ENCODE measurements at regions not wholly inside any gene's neighbourhood (a gene's known extent, or its start where the extent isn't known, plus 50 kb on each side); places are given as distances from the start of the nearest gene placed in this dataset.
"Not testable (repeated sequence)": the region's sequence is repeated elsewhere in the genome, so short reads cannot be mapped to it uniquely, and the experiment has no call there.

- DNase-seq, result no peak
Observed at GRCh38 chr5:62198421-62198820, 107.6 kb upstream of the KIF2A start.

GRCh38 chr5:62199792-62200716 lies 106.0 kb upstream of the KIF2A start:
- no peak for DNase-seq

- peak; percentile 33 for DNase-seq
Observed at GRCh38 chr5:62206150-62206829, 99.7 kb upstream of the KIF2A start.

- DNase-seq, result no peak
Observed at GRCh38 chr5:62208218-62208852, 97.7 kb upstream of the KIF2A start.

GRCh38 chr5:62211405-62211804 lies 94.6 kb upstream of the KIF2A start:
- DNase-seq, result no peak

- DNase-seq, result no peak
Observed at GRCh38 chr5:62212648-62213047, 93.4 kb upstream of the KIF2A start.

- DNase-seq, result no peak
Observed at GRCh38 chr5:62214701-62215100, 91.3 kb upstream of the KIF2A start.

- not testable (repeated sequence) for DNase-seq
Observed at GRCh38 chr5:62216603-62217002, 89.4 kb upstream of the KIF2A start.

GRCh38 chr5:62217095-62217494 lies 88.9 kb upstream of the KIF2A start:
- DNase-seq, result not testable (repeated sequence)

- not testable (repeated sequence) for DNase-seq
Observed at GRCh38 chr5:62218860-62219259, 87.1 kb upstream of the KIF2A start.

GRCh38 chr5:62221881-62222280 lies 84.1 kb upstream of the KIF2A start:
- not testable (repeated sequence) for DNase-seq

- not testable (repeated sequence) for DNase-seq
Observed at GRCh38 chr5:62222305-62222704, 83.7 kb upstream of the KIF2A start.

- not testable (repeated sequence) for DNase-seq
Observed at GRCh38 chr5:62223312-62223670, 82.7 kb upstream of the KIF2A start.

- not testable (repeated sequence) for DNase-seq
Observed at GRCh38 chr5:62224987-62225601, 80.9 kb upstream of the KIF2A start.

GRCh38 chr5:62230876-62231388 lies 75.1 kb upstream of the KIF2A start:
- DNase-seq, result not testable (repeated sequence)

- no peak for DNase-seq
Observed at GRCh38 chr5:62231576-62231975, 74.4 kb upstream of the KIF2A start.

GRCh38 chr5:62232218-62232617 lies 73.8 kb upstream of the KIF2A start:
- DNase-seq, result not testable (repeated sequence)

GRCh38 chr5:62233083-62234046 lies 72.6 kb upstream of the KIF2A start:
- not testable (repeated sequence) for DNase-seq

GRCh38 chr5:62236593-62236992 lies 69.4 kb upstream of the KIF2A start:
- not testable (repeated sequence) for DNase-seq

- not testable (repeated sequence) for DNase-seq
Observed at GRCh38 chr5:62237944-62238343, 68.1 kb upstream of the KIF2A start.

- DNase-seq, result not testable (repeated sequence)
Observed at GRCh38 chr5:62238584-62238983, 67.4 kb upstream of the KIF2A start.

GRCh38 chr5:62240494-62240893 lies 65.5 kb upstream of the KIF2A start:
- not testable (repeated sequence) for DNase-seq

Measured in NCI-H82 (cell line).